H7 (cell line): ENCODE measurements at regions not wholly inside any gene's neighbourhood (a gene's known extent, or its start where the extent isn't known, plus 50 kb on each side); places are given as distances from the start of the nearest gene placed in this dataset.

ENCODE experiments used
- DNase-seq: peaks from one replicate; pipeline ENCODE4 v3.0.0; 2012
- H3K27me3 ChIP-seq: 2 replicates; pipeline ENCODE4 v1.6.0; 2011; ENCODE audit warnings: mild to moderate bottlenecking, low read length; ENCODE audit not compliant: control insufficient read depth, insufficient read depth
- H3K36me3 ChIP-seq: replicated peaks from 2 replicates; pipeline ENCODE4 v1.5.1; 2011; ENCODE audit warnings: low read length; ENCODE audit not compliant: control insufficient read depth, insufficient read depth
- H3K4me3 ChIP-seq: 2 replicates; pipeline ENCODE4 v1.5.1; 2011; ENCODE audit warnings: low read depth, mild to moderate bottlenecking, control low read depth, low read length, moderate library complexity; ENCODE audit not compliant: insufficient read depth

DNA sequence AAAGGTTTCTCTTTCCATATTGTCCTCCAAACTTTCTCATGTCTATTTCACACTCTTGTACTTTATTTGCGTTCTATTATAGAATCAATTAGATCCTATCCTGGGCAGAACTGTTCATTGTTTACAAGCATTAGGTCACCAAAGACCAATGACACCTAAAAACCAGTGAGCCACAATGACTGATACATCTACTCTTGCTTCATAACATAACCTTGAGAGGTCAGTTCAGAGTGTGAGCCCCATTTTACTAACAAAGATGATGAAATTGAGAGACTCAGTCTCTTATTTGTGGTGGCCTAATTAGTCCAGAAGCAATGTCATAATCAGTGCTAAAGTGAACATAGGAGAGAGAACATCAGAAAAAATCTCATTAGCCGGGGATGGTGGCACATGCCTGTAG is 248.9 kb upstream of the RBBP8 start:
- H3K27me3 ChIP-seq: no peaks in the 10 kb centered on the region
- DNase-seq: no peak
- H3K36me3 ChIP-seq: no peaks in the 10 kb centered on the region
- H3K4me3 ChIP-seq: no peak overlapping the region

DNA sequence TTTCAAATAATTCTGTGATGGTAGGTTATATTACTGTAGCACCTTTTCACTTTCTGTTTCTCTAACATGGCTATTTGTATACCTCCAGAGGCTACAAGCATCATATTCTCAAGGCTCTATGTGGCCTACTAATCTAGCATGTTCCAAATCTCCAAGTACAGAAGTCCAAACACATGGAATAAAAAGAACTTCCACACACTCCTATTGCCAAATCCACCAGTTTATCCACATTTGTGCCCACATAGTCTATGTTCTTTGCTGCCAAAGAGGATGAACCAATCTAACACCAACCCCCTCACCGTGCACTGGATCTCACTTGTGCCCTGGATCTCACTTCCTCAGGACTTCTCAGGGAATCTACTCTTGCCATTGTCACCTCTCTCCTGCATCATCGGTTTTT is 247.3 kb upstream of the RBBP8 start:
- Histone ChIP-seq H3K27me3 (no peaks in the 10 kb centered on the region), H3K4me3 (no peak overlapping the region), H3K36me3 (no peaks in the 10 kb centered on the region)
- no peak for DNase-seq

DNA sequence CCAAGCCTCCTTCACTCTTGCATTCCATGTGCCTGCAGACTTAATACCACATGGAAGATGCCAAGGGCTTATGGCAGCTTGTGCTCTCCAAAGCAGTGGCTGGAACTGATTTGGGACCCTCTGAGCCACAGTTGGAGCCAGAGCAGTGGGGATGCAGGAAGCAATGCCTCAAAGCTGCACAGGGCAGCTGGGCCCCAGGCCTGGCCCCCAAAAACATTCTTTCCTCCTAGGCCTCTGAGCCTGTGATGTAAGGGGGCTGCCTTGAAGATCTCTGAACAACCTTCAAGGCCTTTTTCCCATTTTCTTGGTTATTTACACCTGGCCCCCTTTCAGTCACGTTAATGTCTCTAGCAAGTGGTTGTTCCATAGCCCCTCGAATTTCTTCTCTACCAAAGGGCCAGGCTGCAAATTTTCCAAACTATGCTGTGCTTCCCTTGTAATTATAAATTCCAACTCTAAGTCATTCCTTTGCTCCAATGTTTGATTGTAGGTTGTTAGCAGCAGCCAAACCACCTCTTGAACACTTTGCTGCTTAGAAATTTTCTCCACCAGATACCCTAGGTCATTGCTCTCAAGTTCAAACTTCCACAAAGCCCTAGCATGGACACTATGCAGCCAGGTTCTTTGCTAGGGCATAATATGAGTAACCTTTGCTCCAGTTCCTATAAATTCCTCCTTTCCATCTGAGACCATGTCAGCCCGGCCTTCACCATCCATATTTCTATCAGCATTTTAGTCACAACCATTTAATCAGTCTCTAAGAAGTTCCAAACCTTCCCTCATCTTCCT is 245.0 kb upstream of the RBBP8 start:
- Histone ChIP-seq H3K36me3 (no peaks in the 10 kb centered on the region), H3K4me3 (no peak overlapping the region), H3K27me3 (no peaks in the 10 kb centered on the region)
- no peak for DNase-seq

DNA sequence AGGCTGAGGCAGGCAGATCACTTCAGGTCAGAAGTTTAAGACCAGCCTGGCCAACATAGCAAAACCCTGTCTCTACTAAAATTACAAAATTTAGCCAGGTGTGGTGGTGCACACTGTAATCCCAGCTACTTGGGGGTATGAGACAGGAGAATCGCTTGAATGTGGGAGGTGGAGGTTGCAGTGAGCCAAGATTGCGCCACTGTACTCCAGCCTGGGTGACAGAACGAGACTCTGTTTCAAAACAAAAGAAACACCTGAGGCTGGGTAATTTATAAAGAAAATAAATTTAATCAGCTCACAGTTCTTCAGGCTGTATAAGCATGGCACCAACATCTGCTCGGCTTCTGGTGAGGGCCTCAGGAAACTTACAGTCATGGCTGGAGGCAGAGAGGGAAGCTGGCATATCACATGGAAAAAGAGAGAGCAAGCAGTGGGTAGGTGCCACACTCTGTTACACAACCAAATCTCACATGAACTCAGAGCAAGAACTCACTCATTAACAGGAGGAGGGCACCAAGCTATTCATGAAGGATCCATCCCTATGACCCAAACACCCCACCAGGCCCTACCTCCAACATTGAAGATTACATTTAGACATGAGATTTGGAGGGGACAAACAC is 244.1 kb upstream of the RBBP8 start:
- Histone ChIP-seq H3K36me3 (no peaks in the 10 kb centered on the region), H3K4me3 (no peak overlapping the region), H3K27me3 (no peaks in the 10 kb centered on the region)
- no peak for DNase-seq

DNA sequence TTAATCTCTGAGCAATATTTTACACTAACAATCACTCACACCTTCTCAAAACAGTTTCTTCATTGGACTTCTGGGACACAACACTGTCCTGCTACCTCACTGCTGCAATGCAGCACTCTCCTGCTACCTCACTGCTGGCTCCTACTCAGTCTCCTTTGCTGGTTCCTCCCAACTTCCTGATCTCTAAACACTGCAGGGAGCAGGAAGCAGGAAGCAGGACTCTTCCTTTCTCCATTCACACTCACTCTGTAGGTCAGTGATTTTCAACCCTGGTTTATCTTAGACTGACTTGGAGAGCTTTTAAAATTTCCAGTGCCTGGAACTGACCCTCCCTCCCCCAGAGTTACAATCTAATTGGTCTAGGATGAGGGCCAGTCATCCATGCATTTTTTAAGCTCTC is 243.4 kb upstream of the RBBP8 start:
- Histone ChIP-seq H3K27me3 (no peaks in the 10 kb centered on the region), H3K36me3 (no peaks in the 10 kb centered on the region), H3K4me3 (no peak overlapping the region)
- DNase-seq: no peak

DNA sequence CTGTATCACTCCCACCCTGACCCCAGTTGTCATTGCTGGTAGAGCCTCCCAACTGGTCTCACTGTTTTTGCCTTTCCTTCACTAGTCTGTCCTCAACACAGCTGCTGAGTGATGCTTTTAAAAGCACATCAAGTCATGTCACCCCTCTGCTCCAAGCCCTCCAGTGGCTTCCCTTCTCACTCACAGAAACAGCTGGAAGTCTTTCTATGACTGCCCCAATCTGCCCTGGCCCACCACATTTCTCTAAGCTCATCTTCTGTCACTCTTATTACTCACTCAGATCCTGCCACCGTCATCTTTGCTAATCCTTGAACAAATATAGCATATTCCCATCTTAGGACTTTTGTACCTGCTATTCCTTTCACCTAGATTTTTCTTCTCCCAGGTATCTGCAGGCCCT is 242.6 kb upstream of the RBBP8 start:
- Histone ChIP-seq H3K27me3 (no peaks in the 10 kb centered on the region), H3K36me3 (no peaks in the 10 kb centered on the region)

DNA sequence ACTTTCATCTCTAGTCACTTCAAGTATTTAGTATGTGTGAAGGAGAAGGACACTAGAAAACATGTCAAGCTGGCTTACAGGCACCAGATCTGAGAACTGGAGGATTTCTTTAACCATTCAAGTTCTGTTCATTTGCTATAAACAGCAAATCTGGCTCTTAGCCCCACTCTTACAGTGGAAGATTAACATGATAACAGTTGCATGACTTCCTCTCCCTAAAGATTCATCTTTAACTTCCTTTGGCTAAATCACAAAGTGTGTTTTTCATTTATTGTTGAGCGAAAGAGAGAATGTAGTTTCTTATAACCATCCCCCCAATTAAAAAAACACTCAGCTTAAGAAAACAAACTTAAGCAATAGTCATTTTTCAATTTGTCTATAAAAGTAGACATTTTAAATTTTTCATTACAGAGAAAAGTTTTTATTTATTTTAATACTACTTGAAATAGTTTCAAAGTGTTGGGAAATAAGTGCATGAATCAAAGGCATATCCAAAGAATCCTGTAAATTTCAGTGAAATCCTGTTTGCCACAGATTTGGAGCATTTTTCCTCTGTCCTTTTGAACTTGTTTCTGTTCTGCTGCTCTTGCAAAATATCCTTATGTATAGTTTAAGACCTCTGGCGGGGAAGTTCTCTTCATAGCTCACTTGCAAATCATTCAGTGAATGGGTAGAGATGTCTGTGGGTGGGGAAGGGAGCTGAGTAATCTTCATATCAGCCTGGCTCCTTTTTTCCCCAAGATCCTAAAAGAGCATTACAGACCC is 241.0 kb upstream of the RBBP8 start:
- Histone ChIP-seq H3K27me3 (no peaks in the 10 kb centered on the region), H3K36me3 (no peaks in the 10 kb centered on the region), H3K4me3 (no peak overlapping the region)
- DNase-seq: no peak

More for the DNA sequence above, 242.6 kb upstream of the RBBP8 start:
- H3K4me3 ChIP-seq: no peak overlapping the region
- DNase-seq: no peak

DNA sequence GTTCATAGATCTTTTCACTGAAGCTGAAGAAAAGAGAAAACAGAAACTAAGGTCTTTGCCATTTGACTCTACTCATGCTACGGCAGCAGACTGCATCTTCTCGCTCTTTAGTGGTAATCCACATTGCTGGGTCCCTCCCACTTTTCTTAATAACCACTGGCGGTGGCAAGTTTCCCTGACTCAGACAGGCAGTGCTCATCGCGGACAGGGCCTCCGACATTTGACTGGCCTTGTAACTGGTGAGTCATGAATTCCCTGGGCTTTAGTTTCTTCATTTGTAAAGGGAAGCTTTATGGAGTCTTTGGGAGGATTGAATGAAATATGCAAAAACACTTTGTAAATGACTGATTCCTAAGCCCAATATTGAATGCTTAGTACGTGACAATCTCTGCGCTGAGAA is 238.2 kb upstream of the RBBP8 start:
- H3K4me3 ChIP-seq: no peak overlapping the region
- no peak for DNase-seq
- H3K36me3 ChIP-seq: no peaks in the 10 kb centered on the region
- no peaks in the 10 kb centered on the region for H3K27me3 ChIP-seq

DNA sequence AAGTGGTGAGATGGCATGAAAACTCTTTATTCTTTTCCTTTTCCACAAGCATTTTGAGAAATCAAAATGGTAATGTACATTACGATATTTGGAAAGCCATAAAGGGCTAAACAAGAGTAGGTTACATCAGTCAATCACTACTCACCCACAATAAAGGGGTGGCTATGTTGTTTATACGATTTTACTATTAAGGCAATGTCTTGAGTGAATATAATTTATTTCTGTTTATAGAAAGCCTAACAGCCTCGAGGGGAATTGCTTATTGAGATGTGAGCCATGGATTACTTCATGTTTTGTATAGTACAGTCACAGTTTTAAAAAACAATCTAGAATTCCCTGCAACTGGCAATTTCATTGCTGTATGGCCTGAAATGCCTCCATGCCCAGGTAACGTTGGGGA is 237.5 kb upstream of the RBBP8 start:
- DNase-seq: no peak
- no peaks in the 10 kb centered on the region for H3K36me3 ChIP-seq

DNA sequence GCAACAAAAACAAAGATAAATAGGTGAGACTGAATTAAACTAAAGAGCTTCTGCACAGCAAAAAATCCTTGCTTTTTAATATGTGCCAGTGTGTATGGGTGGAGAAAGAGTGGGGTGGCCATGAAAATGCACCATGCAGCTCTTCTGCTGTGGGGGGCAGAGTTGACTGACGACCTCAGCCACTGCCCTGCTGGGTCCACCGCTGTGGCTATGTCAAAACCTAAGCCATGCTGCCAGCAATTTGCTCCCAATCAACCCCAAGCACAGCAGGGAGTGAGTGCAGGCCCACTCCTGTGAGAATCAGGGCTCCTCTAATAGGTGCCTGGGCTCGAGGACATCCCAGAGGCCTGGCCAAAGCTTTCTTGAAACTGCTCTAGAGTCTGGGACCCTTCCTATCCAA is 235.6 kb upstream of the RBBP8 start:
- no peaks in the 10 kb centered on the region for H3K36me3 ChIP-seq
- no peak for DNase-seq
- no peaks in the 10 kb centered on the region for H3K27me3 ChIP-seq
- H3K4me3 ChIP-seq: no peak overlapping the region

More for the DNA sequence above, 237.5 kb upstream of the RBBP8 start:
- Histone ChIP-seq H3K4me3 (no peak overlapping the region), H3K27me3 (no peaks in the 10 kb centered on the region)

DNA sequence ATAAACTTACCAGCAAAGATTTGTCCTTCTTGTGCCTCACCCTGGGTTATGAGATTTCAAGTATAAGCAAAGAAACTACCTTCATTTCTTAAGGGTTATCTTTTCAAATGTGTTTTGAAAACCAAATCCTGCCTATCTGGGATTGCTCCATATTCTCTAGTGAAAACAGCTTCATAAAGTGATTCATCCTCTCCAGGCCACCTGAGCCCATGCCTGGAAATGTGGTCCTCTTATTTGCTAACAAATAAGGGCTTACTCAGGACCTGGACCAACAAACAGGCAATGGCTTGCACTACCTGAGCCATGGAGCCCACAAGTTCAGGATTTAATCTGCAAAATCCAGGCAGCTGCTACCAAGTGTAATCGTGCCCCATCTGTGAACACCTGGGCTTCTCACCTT is 234.4 kb upstream of the RBBP8 start:
- no peaks in the 10 kb centered on the region for H3K36me3 ChIP-seq
- no peak overlapping the region for H3K4me3 ChIP-seq
- no peaks in the 10 kb centered on the region for H3K27me3 ChIP-seq
- DNase-seq: no peak

DNA sequence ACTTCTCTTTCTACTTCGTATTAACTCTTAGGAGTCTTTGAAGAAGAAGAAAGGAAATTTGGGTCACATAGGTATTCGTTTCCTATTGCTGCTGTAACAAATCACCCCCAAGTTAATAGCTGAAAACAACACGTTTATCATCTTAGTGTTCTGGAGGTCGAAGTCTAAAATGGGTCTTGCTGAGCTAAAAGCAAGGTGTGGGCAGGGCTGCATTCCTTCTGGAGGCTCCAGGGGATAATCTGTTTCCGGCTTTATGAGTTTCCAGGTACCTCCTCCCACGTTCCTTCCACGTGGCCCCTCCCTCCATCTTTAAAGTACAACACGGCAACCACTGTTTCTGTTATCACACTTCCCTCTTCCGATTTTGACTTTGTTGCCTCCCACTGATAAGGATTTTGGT is 233.5 kb upstream of the RBBP8 start:
- no peak for DNase-seq
- Histone ChIP-seq H3K27me3 (no peaks in the 10 kb centered on the region), H3K36me3 (no peaks in the 10 kb centered on the region), H3K4me3 (no peak overlapping the region)

DNA sequence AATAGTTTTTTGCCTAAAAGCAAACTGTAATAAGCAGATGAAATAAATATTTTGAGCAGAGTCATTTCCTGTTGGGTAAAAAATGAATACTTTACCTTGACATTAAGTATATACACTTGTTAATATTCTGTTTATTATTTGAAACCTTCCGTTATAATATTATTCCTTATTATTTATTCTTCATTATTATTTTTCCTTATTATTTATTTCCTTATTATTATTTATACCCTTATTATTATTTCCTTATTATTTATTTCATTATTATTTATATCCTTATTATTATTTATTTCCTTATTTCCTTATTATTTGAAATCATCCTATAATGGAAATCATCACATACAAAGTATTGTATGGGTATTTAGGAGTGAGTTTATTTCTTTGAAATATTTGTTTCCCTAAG is 232.2 kb upstream of the RBBP8 start:
- H3K36me3 ChIP-seq: no peaks in the 10 kb centered on the region
- H3K27me3 ChIP-seq: no peaks in the 10 kb centered on the region
- no peak for DNase-seq
- H3K4me3 ChIP-seq: no peak overlapping the region

DNA sequence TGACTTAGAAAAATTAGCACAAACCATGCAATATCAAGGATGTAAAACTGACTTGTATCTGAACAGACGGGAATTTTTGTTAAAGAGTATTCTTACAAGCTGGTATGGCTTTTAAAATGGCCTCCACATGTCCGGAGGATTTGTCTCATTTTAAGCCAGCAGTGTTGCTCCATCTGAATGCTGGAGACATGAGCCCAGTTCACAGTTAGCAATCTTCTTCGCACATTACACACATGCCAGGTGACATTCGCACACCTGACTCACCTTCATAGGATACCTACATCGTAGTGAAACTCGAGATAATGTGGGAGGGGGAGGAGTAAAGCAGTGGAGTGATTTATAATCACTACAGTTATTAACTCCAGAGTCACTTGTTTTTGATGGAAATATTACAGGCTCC is 231.8 kb upstream of the RBBP8 start:
- DNase-seq: no peak

DNA sequence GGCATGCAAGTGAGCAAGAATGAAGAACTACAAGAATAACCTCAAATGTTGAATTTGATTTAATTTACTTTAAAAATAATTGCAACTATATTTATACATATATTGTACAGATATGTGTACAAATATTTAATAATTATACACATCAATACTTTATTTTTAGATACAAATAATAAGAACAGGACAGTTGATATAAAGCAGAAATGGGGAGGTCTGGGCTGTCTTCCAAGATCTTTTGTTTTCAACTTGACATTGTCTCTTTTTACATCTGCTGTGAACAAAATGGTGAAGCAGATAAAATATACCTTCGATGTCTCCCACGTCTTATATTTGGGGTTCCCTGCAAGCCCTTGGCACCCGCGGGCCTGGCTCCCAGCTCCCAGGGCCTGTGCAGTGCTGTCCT is 231.3 kb upstream of the RBBP8 start:
- DNase-seq: no peak
- Histone ChIP-seq H3K4me3 (no peak overlapping the region), H3K36me3 (no peaks in the 10 kb centered on the region), H3K27me3 (no peaks in the 10 kb centered on the region)

More for the DNA sequence above, 231.8 kb upstream of the RBBP8 start:
- Histone ChIP-seq H3K36me3 (no peaks in the 10 kb centered on the region), H3K27me3 (no peaks in the 10 kb centered on the region), H3K4me3 (no peak overlapping the region)
